ENCODE measurements at regions not wholly inside any gene's neighbourhood (a gene's known extent, or its start where the extent isn't known, plus 50 kb on each side); places are given as distances from the start of the nearest gene placed in this dataset.

- TF ChIP-seq ZFP3 (CRISPR knock-in tag; IDR thresholded peaks at IDR 0.05) (no peak), ZNF8 (CRISPR knock-in tag; IDR thresholded peaks at IDR 0.05) (no peak), PATZ1 (CRISPR knock-in tag; IDR thresholded peaks at IDR 0.05; ENCODE audit: borderline replicate concordance) (no peak)
Measured at GRCh38 chr2:239688122-239688681, 287.4 kb upstream of the HDAC4 start.
